ENCODE measurements at regions not wholly inside any gene's neighbourhood (a gene's known extent, or its start where the extent isn't known, plus 50 kb on each side); places are given as distances from the start of the nearest gene placed in this dataset.
"Not testable (repeated sequence)": the region's sequence is repeated elsewhere in the genome, so short reads cannot be mapped to it uniquely, and the experiment has no call there.

GRCh38 chr11:97072420-97072819 lies 682.6 kb downstream of the JRKL start:
- ChIA-PET CTCF (interaction anchor here (0.6 kb wide), 1 partner anchor 26 kb away, joined by 3 read pairs; no protein-coding TSS in a partner anchor), POLR2A (no interaction called here)
- H3K4me2 ChIP-seq (ENCODE audit: insufficient read depth, low read length) = no peak overlapping the region
- no peak overlapping the region for H3K9ac ChIP-seq (replicated peaks; ENCODE audit: extremely low read depth, insufficient read depth, low read length)
- TF ChIP-seq MYC (IDR thresholded peaks at IDR 0.05; ENCODE audit: low read depth, low read length) (no peak), POLR2AphosphoS5 (IDR thresholded peaks at IDR 0.05; ENCODE audit: insufficient read depth, low read depth, low read length) (no peak), FOS (IDR thresholded peaks at IDR 0.05; ENCODE audit: borderline replicate concordance, insufficient read depth, low read length) (no peak)
- no peaks in the 10 kb centered on the region for H3K36me3 ChIP-seq (ENCODE audit: control insufficient read depth in 2 of 2, extremely low read depth in 1 of 2, insufficient read depth in 2 of 2, low read length in 2 of 2)
- no peaks in the 10 kb centered on the region for H3K79me2 ChIP-seq (ENCODE audit: control insufficient read depth, insufficient read depth, low read length)
- no peaks in the 10 kb centered on the region for H3K9me3 ChIP-seq (replicated peaks; ENCODE audit: control insufficient read depth, insufficient read depth, low read length)
- H2AFZ ChIP-seq (ENCODE audit: low read depth, low read length) = no peak overlapping the region
- H3K9me1 ChIP-seq (replicated peaks; ENCODE audit: control insufficient read depth, extremely low read depth, insufficient read depth, low read length) = no peaks in the 10 kb centered on the region
- H3K4me1 ChIP-seq (ENCODE audit: control insufficient read depth, extremely low read depth, insufficient read depth, low read length) = no peaks in the 10 kb centered on the region
- FAIRE-seq (no peak), DNase-seq (ENCODE audit: low read depth, low spot score) (no peak)
- H4K20me1 ChIP-seq (replicated peaks; ENCODE audit: control insufficient read depth, extremely low read depth, insufficient read depth, low read length) = no peaks in the 10 kb centered on the region
- no peak overlapping the region for H3K27ac ChIP-seq (ENCODE audit: insufficient read depth, low read depth, low read length)
- H3K4me3 ChIP-seq (replicated peaks in 1 of 3; ENCODE audit: insufficient read depth in 1 of 3, low read depth in 1 of 3, low read length in 3 of 3) = no peak overlapping the region
- no peaks in the 10 kb centered on the region for H3K27me3 ChIP-seq (ENCODE audit: control insufficient read depth in 2 of 2, insufficient read depth in 2 of 2, low read length in 2 of 2)
- no TSS peak for BruUV-seq (replicated peaks)
- dilution Hi-C loops (cut with MboI; ENCODE audit: extremely low pct_ligation_motif_present, low sequenced_read_pairs) (no loop called here), intact Hi-C loops (cut with micrococcal nuclease) (no loop called here)

DNA sequence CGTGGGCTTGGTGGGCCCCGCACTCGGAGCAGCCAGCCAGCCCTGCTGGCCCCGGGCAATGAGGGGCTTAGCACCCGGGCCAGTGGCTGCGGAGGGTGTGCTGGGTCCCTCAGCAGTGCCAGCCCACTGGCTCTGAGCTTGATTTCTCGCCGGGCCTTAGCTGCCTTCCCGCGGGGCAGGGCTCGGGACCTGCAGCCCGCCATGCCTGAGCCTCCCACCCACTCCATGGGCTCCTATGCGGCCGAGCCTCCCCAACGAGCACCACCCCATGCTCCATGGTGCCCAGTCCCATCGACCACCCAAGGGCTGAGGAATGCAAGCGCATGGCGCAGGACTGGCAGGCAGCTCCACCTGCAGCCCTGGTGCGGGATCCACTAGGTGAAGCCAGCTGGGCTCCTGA lies 686.9 kb downstream of the JRKL start:
- POLR2A ChIA-PET = not testable (repeated sequence)

More for the DNA sequence above, 686.9 kb downstream of the JRKL start:
- H3K9me1 ChIP-seq (replicated peaks; ENCODE audit: control insufficient read depth, extremely low read depth, insufficient read depth, low read length); H3K4me3 ChIP-seq (replicated peaks in 1 of 3; ENCODE audit: insufficient read depth in 1 of 3, low read depth in 1 of 3, low read length in 3 of 3); H3K4me1 ChIP-seq (ENCODE audit: control insufficient read depth, extremely low read depth, insufficient read depth, low read length); FAIRE-seq; H3K9ac ChIP-seq (replicated peaks; ENCODE audit: extremely low read depth, insufficient read depth, low read length); H3K79me2 ChIP-seq (ENCODE audit: control insufficient read depth, insufficient read depth, low read length); H3K4me2 ChIP-seq (ENCODE audit: insufficient read depth, low read length); BruUV-seq (replicated peaks); H3K27me3 ChIP-seq (ENCODE audit: control insufficient read depth in 2 of 2, insufficient read depth in 2 of 2, low read length in 2 of 2); H4K20me1 ChIP-seq (replicated peaks; ENCODE audit: control insufficient read depth, extremely low read depth, insufficient read depth, low read length); intact Hi-C loops (cut with micrococcal nuclease); H3K9me3 ChIP-seq (replicated peaks; ENCODE audit: control insufficient read depth, insufficient read depth, low read length); CTCF ChIA-PET; H2AFZ ChIP-seq (ENCODE audit: low read depth, low read length); DNase-seq (ENCODE audit: low read depth, low spot score); dilution Hi-C loops (cut with MboI; ENCODE audit: extremely low pct_ligation_motif_present, low sequenced_read_pairs); H3K27ac ChIP-seq (ENCODE audit: insufficient read depth, low read depth, low read length); H3K36me3 ChIP-seq (ENCODE audit: control insufficient read depth in 2 of 2, extremely low read depth in 1 of 2, insufficient read depth in 2 of 2, low read length in 2 of 2): not testable (repeated sequence)

Data from endothelial cell of umbilical vein (primary cell).